ENCODE measurements at regions not wholly inside any gene's neighbourhood (a gene's known extent, or its start where the extent isn't known, plus 50 kb on each side); places are given as distances from the start of the nearest gene placed in this dataset.
"Not testable (repeated sequence)": the region's sequence is repeated elsewhere in the genome, so short reads cannot be mapped to it uniquely, and the experiment has no call there.

- FAIRE-seq (no peak), DNase-seq (ENCODE audit: low read depth, low spot score) (no peak)
- Histone ChIP-seq H3K27me3 (ENCODE audit: control insufficient read depth, extremely low read depth, insufficient read depth, low read length) (peaks cover 3% of the 10 kb centered on the region), H3K9ac (ENCODE audit: control insufficient read depth, extremely low read depth, insufficient read depth, low read length) (no peak overlapping the region), H3K4me3 (ENCODE audit: control insufficient read depth in 2 of 3, extremely low read depth in 1 of 3, insufficient read depth in 2 of 3, low read depth in 1 of 3, low read length in 3 of 3) (no peak overlapping the region), H3K9me3 (ENCODE audit: control insufficient read depth, low read depth, low read length) (no peaks in the 10 kb centered on the region), H2AFZ (ENCODE audit: control insufficient read depth, low read length) (no peak overlapping the region), H3K9me1 (ENCODE audit: control insufficient read depth, extremely low read depth, insufficient read depth, low read length) (no peaks in the 10 kb centered on the region), H3K36me3 (ENCODE audit: control insufficient read depth in 2 of 2, extremely low read depth in 1 of 2, insufficient read depth in 2 of 2, low read length in 2 of 2) (no peaks in the 10 kb centered on the region), H3K4me1 (ENCODE audit: control insufficient read depth, extremely low read depth, insufficient read depth, low read length) (no peaks in the 10 kb centered on the region), H3K79me2 (ENCODE audit: control insufficient read depth, insufficient read depth, low read length) (no peaks in the 10 kb centered on the region), H3K4me2 (ENCODE audit: control insufficient read depth, extremely low read depth, insufficient read depth, low read depth, low read length) (no peak overlapping the region), H3K27ac (ENCODE audit: control insufficient read depth, insufficient read depth, low read length) (no peak overlapping the region), H4K20me1 (ENCODE audit: control insufficient read depth, extremely low read depth, insufficient read depth, low read length) (no peaks in the 10 kb centered on the region)
- TF ChIP-seq, protein P1, sequence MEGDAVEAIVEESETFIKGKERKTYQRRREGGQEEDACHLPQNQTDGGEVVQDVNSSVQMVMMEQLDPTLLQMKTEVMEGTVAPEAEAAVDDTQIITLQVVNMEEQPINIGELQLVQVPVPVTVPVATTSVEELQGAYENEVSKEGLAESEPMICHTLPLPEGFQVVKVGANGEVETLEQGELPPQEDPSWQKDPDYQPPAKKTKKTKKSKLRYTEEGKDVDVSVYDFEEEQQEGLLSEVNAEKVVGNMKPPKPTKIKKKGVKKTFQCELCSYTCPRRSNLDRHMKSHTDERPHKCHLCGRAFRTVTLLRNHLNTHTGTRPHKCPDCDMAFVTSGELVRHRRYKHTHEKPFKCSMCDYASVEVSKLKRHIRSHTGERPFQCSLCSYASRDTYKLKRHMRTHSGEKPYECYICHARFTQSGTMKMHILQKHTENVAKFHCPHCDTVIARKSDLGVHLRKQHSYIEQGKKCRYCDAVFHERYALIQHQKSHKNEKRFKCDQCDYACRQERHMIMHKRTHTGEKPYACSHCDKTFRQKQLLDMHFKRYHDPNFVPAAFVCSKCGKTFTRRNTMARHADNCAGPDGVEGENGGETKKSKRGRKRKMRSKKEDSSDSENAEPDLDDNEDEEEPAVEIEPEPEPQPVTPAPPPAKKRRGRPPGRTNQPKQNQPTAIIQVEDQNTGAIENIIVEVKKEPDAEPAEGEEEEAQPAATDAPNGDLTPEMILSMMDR (optimal IDR thresholded peaks at IDR 0.05 in 1 of 3, IDR thresholded peaks at IDR 0.05 in 1 of 3, conservative IDR thresholded peaks at IDR 0.05 in 1 of 3; ENCODE audit: extremely low read depth in 1 of 3, insufficient read depth in 2 of 3, low read length in 3 of 3): no peak
- no peak for TF ChIP-seq EZH2 (IDR thresholded peaks at IDR 0.05; ENCODE audit: low read length)
- dilution Hi-C loops (cut with MboI; ENCODE audit: extremely low pct_ligation_motif_present, low sequenced_read_pairs): no loop called here
Measured at GRCh38 chr4:138863160-138863559, 152.4 kb upstream of the NOCT start.

GRCh38 chr4:138861135-138861534 lies 154.4 kb upstream of the NOCT start:
- H2AFZ ChIP-seq (ENCODE audit: control insufficient read depth, low read length): no peak overlapping the region
- H3K4me1 ChIP-seq (ENCODE audit: control insufficient read depth, extremely low read depth, insufficient read depth, low read length): no peaks in the 10 kb centered on the region
- H3K79me2 ChIP-seq (ENCODE audit: control insufficient read depth, insufficient read depth, low read length): no peaks in the 10 kb centered on the region
- no peaks in the 10 kb centered on the region for H3K36me3 ChIP-seq (ENCODE audit: control insufficient read depth in 2 of 2, extremely low read depth in 1 of 2, insufficient read depth in 2 of 2, low read length in 2 of 2)
- H3K27ac ChIP-seq (ENCODE audit: control insufficient read depth, insufficient read depth, low read length): no peak overlapping the region
- no peaks in the 10 kb centered on the region for H3K9me1 ChIP-seq (ENCODE audit: control insufficient read depth, extremely low read depth, insufficient read depth, low read length)
- FAIRE-seq (no peak), DNase-seq (ENCODE audit: low read depth, low spot score) (no peak)
- dilution Hi-C loops (cut with MboI; ENCODE audit: extremely low pct_ligation_motif_present, low sequenced_read_pairs): no loop called here
- H3K9ac ChIP-seq (ENCODE audit: control insufficient read depth, extremely low read depth, insufficient read depth, low read length): no peak overlapping the region
- H3K4me3 ChIP-seq (ENCODE audit: control insufficient read depth in 2 of 3, extremely low read depth in 1 of 3, insufficient read depth in 2 of 3, low read depth in 1 of 3, low read length in 3 of 3): no peak overlapping the region
- peaks cover 3% of the 10 kb centered on the region for H3K27me3 ChIP-seq (ENCODE audit: control insufficient read depth, extremely low read depth, insufficient read depth, low read length)
- H3K9me3 ChIP-seq (ENCODE audit: control insufficient read depth, low read depth, low read length): no peaks in the 10 kb centered on the region
- H4K20me1 ChIP-seq (ENCODE audit: control insufficient read depth, extremely low read depth, insufficient read depth, low read length): no peaks in the 10 kb centered on the region
- no peak overlapping the region for H3K4me2 ChIP-seq (ENCODE audit: control insufficient read depth, extremely low read depth, insufficient read depth, low read depth, low read length)
- TF ChIP-seq, protein P1 (optimal IDR thresholded peaks at IDR 0.05 in 1 of 3, IDR thresholded peaks at IDR 0.05 in 1 of 3, conservative IDR thresholded peaks at IDR 0.05 in 1 of 3; ENCODE audit: extremely low read depth in 1 of 3, insufficient read depth in 2 of 3, low read length in 3 of 3): no peak
- no peak for TF ChIP-seq EZH2 (IDR thresholded peaks at IDR 0.05; ENCODE audit: low read length)

DNA sequence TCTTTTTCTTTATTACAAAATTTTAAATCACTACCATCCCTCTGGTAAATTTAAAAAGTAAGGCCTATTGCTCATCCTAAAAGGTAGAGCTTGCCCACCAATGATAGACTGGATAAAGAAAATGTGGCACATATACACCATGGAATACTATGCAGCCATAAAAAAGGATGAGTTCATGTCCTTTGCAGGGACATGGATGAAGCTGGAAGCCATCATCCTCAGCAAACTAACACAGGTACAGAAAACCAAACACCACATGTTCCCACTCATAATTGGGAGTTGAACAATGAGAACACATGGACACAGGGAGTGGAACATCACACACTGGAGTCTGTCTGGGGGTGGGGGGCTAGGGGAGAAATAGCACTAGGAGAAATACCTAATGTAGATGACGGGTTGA lies 155.2 kb upstream of the NOCT start:
- H3K4me3 ChIP-seq (ENCODE audit: control insufficient read depth in 2 of 3, extremely low read depth in 1 of 3, insufficient read depth in 2 of 3, low read depth in 1 of 3, low read length in 3 of 3); H3K9ac ChIP-seq (ENCODE audit: control insufficient read depth, extremely low read depth, insufficient read depth, low read length); H3K9me3 ChIP-seq (ENCODE audit: control insufficient read depth, low read depth, low read length); H3K27ac ChIP-seq (ENCODE audit: control insufficient read depth, insufficient read depth, low read length); H3K27me3 ChIP-seq (ENCODE audit: control insufficient read depth, extremely low read depth, insufficient read depth, low read length); H3K36me3 ChIP-seq (ENCODE audit: control insufficient read depth in 2 of 2, extremely low read depth in 1 of 2, insufficient read depth in 2 of 2, low read length in 2 of 2); H4K20me1 ChIP-seq (ENCODE audit: control insufficient read depth, extremely low read depth, insufficient read depth, low read length); H3K9me1 ChIP-seq (ENCODE audit: control insufficient read depth, extremely low read depth, insufficient read depth, low read length); dilution Hi-C loops (cut with MboI; ENCODE audit: extremely low pct_ligation_motif_present, low sequenced_read_pairs); DNase-seq (ENCODE audit: low read depth, low spot score); H3K4me1 ChIP-seq (ENCODE audit: control insufficient read depth, extremely low read depth, insufficient read depth, low read length); H2AFZ ChIP-seq (ENCODE audit: control insufficient read depth, low read length); H3K4me2 ChIP-seq (ENCODE audit: control insufficient read depth, extremely low read depth, insufficient read depth, low read depth, low read length); H3K79me2 ChIP-seq (ENCODE audit: control insufficient read depth, insufficient read depth, low read length); FAIRE-seq: not testable (repeated sequence)
